WTC11 (cell line): ENCODE measurements at regions not wholly inside any gene's neighbourhood (a gene's known extent, or its start where the extent isn't known, plus 50 kb on each side); places are given as distances from the start of the nearest gene placed in this dataset.

Experiments used
- JUN ChIP-seq: sonication (generic); formaldehyde crosslinking; IDR thresholded peaks from 2 replicates; pipeline ENCODE4 v1.8.0; 2023; ENCODE audit warnings: mild to moderate bottlenecking, missing genetic modification reagents
- TF ChIP-seq, protein P1 (sequence below): fragments of 200-600 bp; IDR thresholded peaks from 2 replicates; pipeline ENCODE4 v1.8.0; 2022; ENCODE audit warnings: antibody characterized with exemption

DNA sequence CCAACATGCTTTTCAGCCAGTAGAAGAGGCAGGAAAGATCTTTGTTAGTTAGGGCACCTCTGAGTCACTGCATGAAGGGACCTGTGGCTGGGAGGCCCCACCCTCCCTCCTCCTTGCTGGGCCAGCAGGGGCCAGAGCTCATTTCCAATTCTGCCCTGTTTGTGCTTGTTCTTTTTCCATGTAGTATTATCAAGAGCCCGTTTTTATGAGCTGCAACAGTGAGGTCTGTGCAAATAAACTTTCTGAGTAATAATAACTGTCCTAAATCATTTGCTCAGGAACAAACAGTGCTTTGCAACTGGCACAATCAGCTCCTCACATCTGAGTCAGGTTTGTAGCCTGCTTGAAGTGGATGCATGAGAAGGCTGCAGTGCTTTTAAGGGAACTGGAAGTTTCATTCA is 128.0 kb downstream of the ARL4C start:
- TF ChIP-seq, protein P1, sequence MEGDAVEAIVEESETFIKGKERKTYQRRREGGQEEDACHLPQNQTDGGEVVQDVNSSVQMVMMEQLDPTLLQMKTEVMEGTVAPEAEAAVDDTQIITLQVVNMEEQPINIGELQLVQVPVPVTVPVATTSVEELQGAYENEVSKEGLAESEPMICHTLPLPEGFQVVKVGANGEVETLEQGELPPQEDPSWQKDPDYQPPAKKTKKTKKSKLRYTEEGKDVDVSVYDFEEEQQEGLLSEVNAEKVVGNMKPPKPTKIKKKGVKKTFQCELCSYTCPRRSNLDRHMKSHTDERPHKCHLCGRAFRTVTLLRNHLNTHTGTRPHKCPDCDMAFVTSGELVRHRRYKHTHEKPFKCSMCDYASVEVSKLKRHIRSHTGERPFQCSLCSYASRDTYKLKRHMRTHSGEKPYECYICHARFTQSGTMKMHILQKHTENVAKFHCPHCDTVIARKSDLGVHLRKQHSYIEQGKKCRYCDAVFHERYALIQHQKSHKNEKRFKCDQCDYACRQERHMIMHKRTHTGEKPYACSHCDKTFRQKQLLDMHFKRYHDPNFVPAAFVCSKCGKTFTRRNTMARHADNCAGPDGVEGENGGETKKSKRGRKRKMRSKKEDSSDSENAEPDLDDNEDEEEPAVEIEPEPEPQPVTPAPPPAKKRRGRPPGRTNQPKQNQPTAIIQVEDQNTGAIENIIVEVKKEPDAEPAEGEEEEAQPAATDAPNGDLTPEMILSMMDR, result no peak
- no peak for TF ChIP-seq JUN (CRISPR knock-in tag)
